ENCODE measurements at regions not wholly inside any gene's neighbourhood (a gene's known extent, or its start where the extent isn't known, plus 50 kb on each side); places are given as distances from the start of the nearest gene placed in this dataset.
A peak's percentile ranks its signal among the peaks of the same experiment; 100 is the strongest.

DNA sequence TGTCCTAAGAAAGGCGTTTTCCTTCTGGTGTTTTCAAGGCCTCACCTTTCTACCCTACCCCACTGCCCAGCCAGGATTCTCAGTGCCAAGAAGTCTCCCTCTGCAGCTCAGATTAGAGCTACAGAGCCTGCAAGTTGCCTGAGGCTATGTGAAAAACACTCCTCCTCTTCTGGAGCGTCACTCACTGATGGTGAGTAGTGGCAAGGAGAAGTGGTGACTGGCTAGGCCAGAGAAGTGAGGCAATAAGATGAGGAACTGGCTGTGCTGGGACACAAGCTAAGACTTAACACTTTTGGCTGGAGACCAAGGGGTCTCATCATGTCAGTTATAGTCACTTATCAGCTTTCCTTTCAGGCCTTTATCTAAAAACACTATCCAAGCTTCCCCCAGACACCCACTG is 86.7 kb upstream of the PRKAR2B start:
- no peak overlapping the region for H3K4me3 Mint-ChIP-seq
- Histone ChIP-seq H3K4me3 (ENCODE audit: low read length) (no peak overlapping the region), H3K36me3 (ENCODE audit: control insufficient read depth in 2 of 3, insufficient read depth in 3 of 3, low read length in 3 of 3) (no peaks in the 10 kb centered on the region), H3K9me3 (ENCODE audit: control insufficient read depth in 2 of 3, low read length in 3 of 3) (no peaks in the 10 kb centered on the region), H3K27me3 (ENCODE audit: control insufficient read depth in 2 of 2, insufficient read depth in 2 of 2, low read length in 2 of 2) (no peaks in the 10 kb centered on the region), H3K4me1 (ENCODE audit: control insufficient read depth in 2 of 2, insufficient read depth in 2 of 2, low read length in 2 of 2) (no peaks in the 10 kb centered on the region), H3K27ac (ENCODE audit: low read depth, low read length) (no peak overlapping the region)
- ChIA-PET CTCF (no interaction called here), POLR2A (no interaction called here)
- DNase-seq (no peak), ATAC-seq (peak; percentile 83)
- no peaks in the 10 kb centered on the region for H3K36me3 Mint-ChIP-seq
- H3K4me1 Mint-ChIP-seq, result peaks cover 0 to 3% (median 0%) of the 10 kb centered on the region in 7 donors
- peaks cover 0 to under 1% (median 0%) of the 10 kb centered on the region in 5 donors for H3K27me3 Mint-ChIP-seq
- H3K9me3 Mint-ChIP-seq, result peaks cover 0 to 5% (median 0%) of the 10 kb centered on the region in 11 donors
- intact Hi-C loops (cut with micrococcal nuclease), result no loop called here
- no peak overlapping the region for H3K27ac Mint-ChIP-seq

DNA sequence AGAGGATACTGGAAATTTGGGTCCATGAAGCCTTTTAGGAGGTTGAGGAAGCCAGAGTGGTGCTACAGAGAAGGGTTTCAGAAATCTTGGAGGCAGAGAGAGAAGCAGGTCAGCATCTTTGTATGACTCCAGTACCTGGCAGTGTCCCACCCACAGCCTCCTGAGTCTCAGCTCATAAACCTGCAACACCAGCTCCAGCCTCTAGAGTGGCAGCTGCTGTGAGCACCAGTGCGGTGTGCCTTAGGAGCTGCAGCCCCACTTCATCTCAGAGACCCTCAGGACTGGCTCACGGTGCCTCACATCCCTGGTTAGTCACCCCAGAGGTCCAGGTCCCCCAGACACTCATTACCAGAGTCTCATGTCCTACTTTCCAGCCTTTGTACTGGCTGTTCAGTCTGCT is 84.8 kb upstream of the PRKAR2B start:
- ATAC-seq (no peak), DNase-seq (no peak)
- Histone ChIP-seq H3K27ac (ENCODE audit: low read depth, low read length) (no peak overlapping the region), H3K9me3 (ENCODE audit: control insufficient read depth in 2 of 3, low read length in 3 of 3) (no peaks in the 10 kb centered on the region), H3K27me3 (ENCODE audit: control insufficient read depth in 2 of 2, insufficient read depth in 2 of 2, low read length in 2 of 2) (no peaks in the 10 kb centered on the region), H3K36me3 (ENCODE audit: control insufficient read depth in 2 of 3, insufficient read depth in 3 of 3, low read length in 3 of 3) (no peaks in the 10 kb centered on the region), H3K4me3 (ENCODE audit: low read length) (no peak overlapping the region), H3K4me1 (ENCODE audit: control insufficient read depth in 2 of 2, insufficient read depth in 2 of 2, low read length in 2 of 2) (no peaks in the 10 kb centered on the region)
- intact Hi-C loops (cut with micrococcal nuclease), result no loop called here
- Mint-ChIP-seq H3K9me3 (peaks cover 0 to 5% (median 0%) of the 10 kb centered on the region in 11 donors), H3K4me1 (no peaks in the 10 kb centered on the region), H3K4me3 (no peak overlapping the region), H3K27ac (no peak overlapping the region), H3K27me3 (peaks cover 0 to 7% (median 0%) of the 10 kb centered on the region in 5 donors), H3K36me3 (no peaks in the 10 kb centered on the region)
- CTCF ChIA-PET, result no interaction called here
- POLR2A ChIA-PET, result no interaction called here

GRCh38 chr7:106962751-106963150 is 81.8 kb upstream of the PRKAR2B start:
- no peak overlapping the region for H3K27ac Mint-ChIP-seq
- ChIA-PET CTCF (no interaction called here), POLR2A (no interaction called here)
- H3K36me3 Mint-ChIP-seq, result no peaks in the 10 kb centered on the region
- ATAC-seq (no peak), DNase-seq (no peak)
- no peaks in the 10 kb centered on the region for H3K27me3 ChIP-seq (ENCODE audit: control insufficient read depth in 2 of 2, insufficient read depth in 2 of 2, low read length in 2 of 2)
- no peaks in the 10 kb centered on the region for H3K4me1 Mint-ChIP-seq
- no peak overlapping the region for H3K27ac ChIP-seq (ENCODE audit: low read depth, low read length)
- intact Hi-C loops (cut with micrococcal nuclease), result no loop called here
- no peak overlapping the region for H3K4me3 ChIP-seq (ENCODE audit: low read length)
- H3K27me3 Mint-ChIP-seq, result peaks cover 0 to 7% (median 0%) of the 10 kb centered on the region in 5 donors
- no peaks in the 10 kb centered on the region for H3K36me3 ChIP-seq (ENCODE audit: control insufficient read depth in 2 of 3, insufficient read depth in 3 of 3, low read length in 3 of 3)
- H3K9me3 Mint-ChIP-seq, result peaks cover 0 to 3% (median 0%) of the 10 kb centered on the region in 11 donors
- H3K9me3 ChIP-seq (ENCODE audit: control insufficient read depth in 2 of 3, low read length in 3 of 3), result no peaks in the 10 kb centered on the region
- H3K4me1 ChIP-seq (ENCODE audit: control insufficient read depth in 2 of 2, insufficient read depth in 2 of 2, low read length in 2 of 2), result no peaks in the 10 kb centered on the region
- H3K4me3 Mint-ChIP-seq, result no peak overlapping the region

DNA sequence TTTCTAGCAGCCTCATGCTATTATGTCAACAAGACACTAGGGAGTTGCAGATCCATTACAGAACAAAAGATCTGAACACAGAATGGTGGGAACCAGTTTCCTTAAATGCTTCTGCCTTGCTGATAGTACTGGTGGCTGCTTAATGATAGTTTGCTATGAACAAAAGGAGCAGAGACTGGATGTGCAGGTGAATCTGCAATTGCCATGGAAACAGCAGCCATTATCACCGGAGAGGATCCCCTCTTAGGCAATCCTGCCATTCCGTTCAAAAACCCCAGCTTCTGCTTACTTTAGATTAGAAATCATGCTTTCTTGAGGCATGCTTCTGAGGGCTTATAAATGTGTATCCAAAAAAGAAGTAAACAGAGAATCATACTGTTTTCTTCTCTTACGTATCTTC is 80.0 kb upstream of the PRKAR2B start:
- no peaks in the 10 kb centered on the region for H3K9me3 ChIP-seq (ENCODE audit: control insufficient read depth in 2 of 3, low read length in 3 of 3)
- no peak overlapping the region for H3K4me3 ChIP-seq (ENCODE audit: low read length)
- ChIA-PET CTCF (no interaction called here), POLR2A (no interaction called here)
- Mint-ChIP-seq H3K9me3 (peaks cover 0 to 3% (median 0%) of the 10 kb centered on the region in 11 donors), H3K27ac (no peak overlapping the region), H3K4me3 (no peak overlapping the region), H3K36me3 (no peaks in the 10 kb centered on the region), H3K4me1 (no peaks in the 10 kb centered on the region), H3K27me3 (peaks cover 0 to 7% (median 0%) of the 10 kb centered on the region in 5 donors)
- no peak overlapping the region for H3K27ac ChIP-seq (ENCODE audit: low read depth, low read length)
- intact Hi-C loops (cut with micrococcal nuclease), result no loop called here
- no peaks in the 10 kb centered on the region for H3K27me3 ChIP-seq (ENCODE audit: control insufficient read depth in 2 of 2, insufficient read depth in 2 of 2, low read length in 2 of 2)
- no peaks in the 10 kb centered on the region for H3K4me1 ChIP-seq (ENCODE audit: control insufficient read depth in 2 of 2, insufficient read depth in 2 of 2, low read length in 2 of 2)
- no peak for DNase-seq
- H3K36me3 ChIP-seq (ENCODE audit: control insufficient read depth in 2 of 3, insufficient read depth in 3 of 3, low read length in 3 of 3), result no peaks in the 10 kb centered on the region
- no peak for ATAC-seq

DNA sequence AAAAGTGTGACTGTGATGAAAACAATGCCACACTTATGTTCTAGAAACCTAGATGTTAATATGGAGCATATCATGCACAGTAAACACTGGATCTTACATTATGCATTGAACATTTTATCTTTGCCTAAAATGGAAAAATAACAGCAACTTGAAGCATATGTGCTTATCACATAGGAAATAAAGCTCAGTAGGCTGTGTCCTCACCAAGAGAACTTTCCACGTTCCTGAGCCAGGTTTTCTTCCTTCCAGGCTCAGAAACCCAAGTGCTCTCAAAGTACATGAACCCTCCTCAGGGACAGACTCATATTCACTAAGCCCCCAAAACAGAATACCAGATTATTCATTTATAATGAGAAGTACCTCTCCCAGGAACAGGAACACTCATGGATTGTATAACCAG is 79.4 kb upstream of the PRKAR2B start:
- Histone ChIP-seq H3K9me3 (ENCODE audit: control insufficient read depth in 2 of 3, low read length in 3 of 3) (no peaks in the 10 kb centered on the region), H3K4me1 (ENCODE audit: control insufficient read depth in 2 of 2, insufficient read depth in 2 of 2, low read length in 2 of 2) (no peaks in the 10 kb centered on the region), H3K36me3 (ENCODE audit: control insufficient read depth in 2 of 3, insufficient read depth in 3 of 3, low read length in 3 of 3) (no peaks in the 10 kb centered on the region), H3K27me3 (ENCODE audit: control insufficient read depth in 2 of 2, insufficient read depth in 2 of 2, low read length in 2 of 2) (no peaks in the 10 kb centered on the region), H3K27ac (ENCODE audit: low read depth, low read length) (no peak overlapping the region), H3K4me3 (ENCODE audit: low read length) (no peak overlapping the region)
- intact Hi-C loops (cut with micrococcal nuclease), result no loop called here
- Mint-ChIP-seq H3K27ac (no peak overlapping the region), H3K36me3 (no peaks in the 10 kb centered on the region), H3K9me3 (peaks cover 0 to 3% (median 0%) of the 10 kb centered on the region in 11 donors), H3K27me3 (peaks cover 0 to 7% (median 0%) of the 10 kb centered on the region in 5 donors), H3K4me3 (no peak overlapping the region), H3K4me1 (no peaks in the 10 kb centered on the region)
- ChIA-PET CTCF (no interaction called here), POLR2A (no interaction called here)
- ATAC-seq, result no peak
- DNase-seq, result no peak

GRCh38 chr7:106966121-106966520 is 78.4 kb upstream of the PRKAR2B start:
- no peak overlapping the region for H3K27ac ChIP-seq (ENCODE audit: low read depth, low read length)
- CTCF ChIA-PET, result interaction anchor here (0.6 kb wide), 1 partner anchor 1001 kb away, joined by 3 read pairs; no protein-coding TSS in a partner anchor

DNA sequence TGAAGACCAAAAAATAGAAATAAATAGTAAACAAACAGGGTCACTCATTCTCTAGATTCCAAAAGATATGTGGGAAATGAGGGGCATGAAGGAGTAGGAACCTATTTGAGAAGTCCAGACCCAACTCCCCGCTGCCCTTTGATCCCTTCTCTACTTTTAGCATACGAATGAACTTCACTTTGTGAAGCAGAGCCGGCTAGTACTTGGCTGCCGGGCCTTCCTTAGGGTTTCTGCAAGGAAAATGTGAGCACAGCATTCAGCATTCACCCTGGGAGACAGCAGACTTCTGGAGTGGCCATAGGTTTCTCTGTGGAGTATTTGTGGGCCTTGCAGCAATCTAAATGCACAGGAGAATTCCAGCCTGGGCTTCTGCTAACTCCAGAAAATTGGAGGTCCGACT is 76.3 kb upstream of the PRKAR2B start:
- POLR2A ChIA-PET, result no interaction called here
- CTCF ChIA-PET, result no interaction called here
- no peak overlapping the region for H3K27ac Mint-ChIP-seq

More at GRCh38 chr7:106966121-106966520, 78.4 kb upstream of the PRKAR2B start:
- H3K4me3 Mint-ChIP-seq, result no peak overlapping the region
- no peak overlapping the region for H3K4me3 ChIP-seq (ENCODE audit: low read length)
- no peaks in the 10 kb centered on the region for H3K9me3 ChIP-seq (ENCODE audit: control insufficient read depth in 2 of 3, low read length in 3 of 3)
- no peaks in the 10 kb centered on the region for H3K36me3 ChIP-seq (ENCODE audit: control insufficient read depth in 2 of 3, insufficient read depth in 3 of 3, low read length in 3 of 3)
- intact Hi-C loops (cut with micrococcal nuclease), result no loop called here
- peaks cover 0 to 7% (median 0%) of the 10 kb centered on the region in 5 donors for H3K27me3 Mint-ChIP-seq
- H3K27ac Mint-ChIP-seq, result no peak overlapping the region
- no peaks in the 10 kb centered on the region for H3K4me1 Mint-ChIP-seq
- no peaks in the 10 kb centered on the region for H3K4me1 ChIP-seq (ENCODE audit: control insufficient read depth in 2 of 2, insufficient read depth in 2 of 2, low read length in 2 of 2)
- DNase-seq (no peak), ATAC-seq (no peak)
- H3K36me3 Mint-ChIP-seq, result no peaks in the 10 kb centered on the region
- H3K9me3 Mint-ChIP-seq, result peaks cover 0 to 3% (median 0%) of the 10 kb centered on the region in 11 donors
- no peaks in the 10 kb centered on the region for H3K27me3 ChIP-seq (ENCODE audit: control insufficient read depth in 2 of 2, insufficient read depth in 2 of 2, low read length in 2 of 2)
- POLR2A ChIA-PET, result no interaction called here

More for the DNA sequence above, 76.3 kb upstream of the PRKAR2B start:
- DNase-seq, result no peak
- ATAC-seq, result no peak
- no peak overlapping the region for H3K4me3 ChIP-seq (ENCODE audit: low read length)
- no peaks in the 10 kb centered on the region for H3K9me3 ChIP-seq (ENCODE audit: control insufficient read depth in 2 of 3, low read length in 3 of 3)
- intact Hi-C loops (cut with micrococcal nuclease), result no loop called here
- Mint-ChIP-seq H3K4me3 (no peak overlapping the region), H3K4me1 (no peaks in the 10 kb centered on the region), H3K9me3 (peaks cover 0 to 2% (median 0%) of the 10 kb centered on the region in 11 donors), H3K36me3 (no peaks in the 10 kb centered on the region), H3K27me3 (peaks cover 0 to 4% (median 0%) of the 10 kb centered on the region in 5 donors)
- H3K4me1 ChIP-seq (ENCODE audit: control insufficient read depth in 2 of 2, insufficient read depth in 2 of 2, low read length in 2 of 2), result no peaks in the 10 kb centered on the region
- no peak overlapping the region for H3K27ac ChIP-seq (ENCODE audit: low read depth, low read length)
- H3K36me3 ChIP-seq (ENCODE audit: control insufficient read depth in 2 of 3, insufficient read depth in 3 of 3, low read length in 3 of 3), result no peaks in the 10 kb centered on the region
- no peaks in the 10 kb centered on the region for H3K27me3 ChIP-seq (ENCODE audit: control insufficient read depth in 2 of 2, insufficient read depth in 2 of 2, low read length in 2 of 2)
